PC-3 (cell line): ENCODE measurements at regions not wholly inside any gene's neighbourhood (a gene's known extent, or its start where the extent isn't known, plus 50 kb on each side); places are given as distances from the start of the nearest gene placed in this dataset.

Source experiments
- ATAC-seq: fragments of 200-7000 bp; cut with Tn5 transposase; 2 replicates; pipeline ENCODE4 v1.9.1; 2020; ENCODE audit warnings: mild to moderate bottlenecking, moderate library complexity
- BruUV-seq: library from RNA; stranded (reverse); fragments of 400-500 nt; replicated peaks from 2 replicates; lab custom pipeline; 2021; lab: Mats Ljungman, UMichigan
- CTCF ChIA-PET: fragments of 300-600 bp; sonication (Branson Sonifier 250); formaldehyde crosslinking; loops from one replicate; lab custom pipeline; 2022; ENCODE audit warnings: antibody characterized with exemption; lab: Charles Lee
- POLR2A ChIA-PET: fragments of 300-600 bp; sonication (Branson Sonifier 250); formaldehyde crosslinking; loops from one replicate; lab custom pipeline; 2022; ENCODE audit warnings: antibody characterized with exemption; ENCODE audit not compliant: unreplicated experiment; lab: Charles Lee
- DNase-seq: peaks from one replicate; pipeline ENCODE4 v3.0.0-alpha.2; 2015
- H2AFZ ChIP-seq: fragments of 300-600 bp; sonication (generic); 2 replicates; pipeline ENCODE4 v1.6.0; 2016; ENCODE audit warnings: antibody characterized with exemption, low read length
- H3F3A ChIP-seq: fragments of 300-600 bp; sonication (generic); one replicate; pipeline ENCODE4 v1.6.0; 2017; ENCODE audit warnings: antibody characterized with exemption, low read length, control low read depth, mild to moderate bottlenecking; ENCODE audit not compliant: unreplicated experiment
- H3K27ac ChIP-seq: fragments of 300-600 bp; sonication (generic); 2 replicates; pipeline ENCODE4 v1.5.1; 2016; ENCODE audit warnings: mild to moderate bottlenecking, low read length
- H3K27me3 ChIP-seq: fragments of 300-600 bp; sonication (generic); 2 replicates; pipeline ENCODE4 v1.6.1; 2016; ENCODE audit warnings: low read length, mixed read lengths
- H3K36me3 ChIP-seq: fragments of 300-600 bp; sonication (generic); 2 replicates; pipeline ENCODE4 v1.6.1; 2016; ENCODE audit warnings: low read depth, mixed run types, low read length, mixed read lengths
- H3K4me1 ChIP-seq: fragments of 300-600 bp; sonication (generic); 2 replicates; pipeline ENCODE4 v1.5.1; 2016; ENCODE audit warnings: low read length; ENCODE audit not compliant: insufficient read depth
- H3K4me2 ChIP-seq: fragments of 300-600 bp; sonication (generic); 2 replicates; pipeline ENCODE4 v1.6.0; 2016; ENCODE audit warnings: low read length
- H3K4me3 ChIP-seq: fragments of 300-600 bp; sonication (generic); 2 replicates; pipeline ENCODE4 v1.5.1; 2016; ENCODE audit warnings: mild to moderate bottlenecking, low read length, mixed read lengths
- H3K79me2 ChIP-seq: fragments of 300-600 bp; sonication (generic); 2 replicates; pipeline ENCODE4 v1.6.1; 2017; ENCODE audit warnings: low read length, mixed read lengths
- H3K9ac ChIP-seq: fragments of 300-600 bp; sonication (generic); 2 replicates; pipeline ENCODE4 v1.6.0; 2016; ENCODE audit warnings: mild to moderate bottlenecking, low read length
- H3K9me2 ChIP-seq: fragments of 300-600 bp; sonication (generic); replicated peaks from 2 replicates; pipeline ENCODE4 v1.6.1; 2016; ENCODE audit warnings: mixed run types, low read length, mixed read lengths
- H3K9me3 ChIP-seq: fragments of 300-600 bp; sonication (generic); 2 replicates; pipeline ENCODE4 v1.6.1; 2016; ENCODE audit warnings: low read length, mixed read lengths
- H4K20me1 ChIP-seq: fragments of 300-600 bp; sonication (generic); 2 replicates; pipeline ENCODE4 v1.6.1; 2016; ENCODE audit warnings: low read length, mixed read lengths
- CTCF ChIP-seq: fragments of 300-600 bp; sonication (generic); conservative IDR thresholded peaks from 2 replicates; pipeline ENCODE4 v1.5.1; 2017; ENCODE audit warnings: antibody characterized with exemption, low read depth, mild to moderate bottlenecking, low read length
- EZH2 ChIP-seq: fragments of 300-600 bp; sonication (generic); IDR thresholded peaks from one replicate; pipeline ENCODE4 v1.6.1; 2017; ENCODE audit warnings: antibody characterized with exemption, mild to moderate bottlenecking, low read length; ENCODE audit not compliant: unreplicated experiment
- EZH2phosphoT487 ChIP-seq: fragments of 300-600 bp; sonication (generic); IDR thresholded peaks from 2 replicates; pipeline ENCODE4 v1.6.1; 2018; ENCODE audit warnings: mild to moderate bottlenecking, antibody characterized with exemption, low read length, borderline replicate concordance
- intact Hi-C: fragments of 100-400 bp; cut with micrococcal nuclease; formaldehyde crosslinking; loops from 2 replicates; pipeline ENCODE4 v1.9.0; 2023

DNA sequence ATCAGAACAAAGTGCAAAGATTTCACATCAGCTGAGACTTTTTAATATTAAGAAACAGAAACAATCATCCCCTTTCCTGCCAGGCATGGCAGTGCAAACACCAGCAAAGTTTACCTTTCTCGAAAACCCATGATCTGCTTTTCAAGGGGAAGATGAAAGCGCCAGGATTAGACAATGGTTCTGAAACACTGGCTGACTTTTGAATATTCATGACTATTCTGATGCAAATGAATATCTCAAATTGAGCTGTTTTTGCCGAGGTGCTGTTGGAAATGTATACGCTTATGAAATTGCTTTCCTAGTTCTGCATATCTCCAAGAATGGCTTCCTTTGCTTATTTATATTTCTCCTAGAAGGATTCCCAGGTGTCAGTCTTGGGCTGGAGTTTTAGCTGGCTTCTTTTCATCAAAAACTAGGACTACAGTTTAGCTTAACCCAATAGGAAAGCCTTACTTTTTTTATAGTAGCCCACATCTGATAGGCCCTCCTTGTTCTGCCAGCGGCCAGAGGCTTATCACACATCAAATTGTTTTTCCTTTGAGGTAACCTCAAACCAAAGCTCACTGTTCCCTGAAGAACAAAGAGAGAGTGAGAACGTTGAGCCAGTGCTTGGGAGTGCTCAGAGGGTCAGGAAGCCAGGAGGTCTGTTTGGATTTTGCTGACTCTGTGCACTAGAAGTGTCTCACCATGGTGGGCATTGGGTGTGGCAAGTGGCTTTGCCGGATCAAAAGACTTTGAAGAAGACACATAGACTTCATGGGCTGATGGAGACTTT, 74.0 kb upstream of the PLCL2 start:
- intact Hi-C loops: no loop called here
- Histone ChIP-seq H4K20me1 (no peaks in the 10 kb centered on the region), H3K4me1 (no peaks in the 10 kb centered on the region), H3K36me3 (no peaks in the 10 kb centered on the region), H3K9me2 (no peaks in the 10 kb centered on the region), H3F3A (no peaks in the 10 kb centered on the region), H3K27me3 (no peaks in the 10 kb centered on the region), H3K27ac (no peak overlapping the region), H3K4me2 (no peak overlapping the region), H3K9me3 (no peaks in the 10 kb centered on the region), H2AFZ (no peak overlapping the region), H3K79me2 (no peaks in the 10 kb centered on the region), H3K9ac (no peak overlapping the region), H3K4me3 (no peak overlapping the region)
- no TSS peak for BruUV-seq
- ATAC-seq (no peak), DNase-seq (no peak)
- POLR2A ChIA-PET: no interaction called here
- TF ChIP-seq CTCF (no peak), EZH2 (no peak), EZH2phosphoT487 (no peak)
- CTCF ChIA-PET: no interaction called here

- Histone ChIP-seq H3K27me3 (no peaks in the 10 kb centered on the region), H4K20me1 (no peaks in the 10 kb centered on the region), H3K4me1 (no peaks in the 10 kb centered on the region), H3K4me2 (no peak overlapping the region), H3F3A (no peaks in the 10 kb centered on the region), H3K9me2 (no peaks in the 10 kb centered on the region), H3K27ac (no peak overlapping the region), H3K79me2 (no peaks in the 10 kb centered on the region), H2AFZ (no peak overlapping the region), H3K9me3 (no peaks in the 10 kb centered on the region), H3K36me3 (no peaks in the 10 kb centered on the region), H3K9ac (no peak overlapping the region), H3K4me3 (no peak overlapping the region)
- DNase-seq (no peak), ATAC-seq (no peak)
- intact Hi-C loops: no loop called here
- ChIA-PET CTCF (no interaction called here), POLR2A (no interaction called here)
- no peak for TF ChIP-seq EZH2
- no peak for TF ChIP-seq EZH2phosphoT487
- TF ChIP-seq CTCF: no peak
- no TSS peak for BruUV-seq
These were observed 72.8 kb upstream of the PLCL2 start for GRCh38 chr3:16811950-16812349.

- no peak for DNase-seq
These were observed 71.4 kb upstream of the PLCL2 start for GRCh38 chr3:16813336-16813735.

More at GRCh38 chr3:16813336-16813735, 71.4 kb upstream of the PLCL2 start:
- BruUV-seq: no TSS peak
- H3K4me1 ChIP-seq: no peaks in the 10 kb centered on the region
- no peaks in the 10 kb centered on the region for H3F3A ChIP-seq
- no peaks in the 10 kb centered on the region for H3K79me2 ChIP-seq
- no peaks in the 10 kb centered on the region for H3K27me3 ChIP-seq
- no peaks in the 10 kb centered on the region for H3K36me3 ChIP-seq
- no peaks in the 10 kb centered on the region for H3K9me2 ChIP-seq
- intact Hi-C loops: no loop called here
- ChIA-PET CTCF (no interaction called here), POLR2A (no interaction called here)
- ATAC-seq: no peak
- H2AFZ ChIP-seq: no peak overlapping the region
- no peak overlapping the region for H3K9ac ChIP-seq
- TF ChIP-seq EZH2phosphoT487: no peak
- TF ChIP-seq CTCF: no peak
- TF ChIP-seq EZH2: no peak
- H4K20me1 ChIP-seq: no peaks in the 10 kb centered on the region
- H3K4me3 ChIP-seq: no peak overlapping the region
- H3K9me3 ChIP-seq: no peaks in the 10 kb centered on the region
- no peak overlapping the region for H3K4me2 ChIP-seq
- no peak overlapping the region for H3K27ac ChIP-seq
